ENCODE measurements at regions not wholly inside any gene's neighbourhood (a gene's known extent, or its start where the extent isn't known, plus 50 kb on each side); places are given as distances from the start of the nearest gene placed in this dataset.
"Not testable (repeated sequence)": the region's sequence is repeated elsewhere in the genome, so short reads cannot be mapped to it uniquely, and the experiment has no call there.

GRCh38 chr11:129639300-129639699, 176.3 kb upstream of the TMEM45B start:
- no peaks in the 10 kb centered on the region for H3K36me3 Mint-ChIP-seq
- H3K9me3 Mint-ChIP-seq, result no peaks in the 10 kb centered on the region
- peak overlapping the region; percentile 44 for H3K27ac Mint-ChIP-seq
- peaks cover 11% of the 10 kb centered on the region for H3K27me3 Mint-ChIP-seq
- DNase-seq, result peak; percentile 30
- H3K4me1 Mint-ChIP-seq, result peaks cover 20% of the 10 kb centered on the region
- no peak overlapping the region for H3K4me3 Mint-ChIP-seq

- no peaks in the 10 kb centered on the region for H3K36me3 Mint-ChIP-seq
- H3K27me3 Mint-ChIP-seq, result peaks cover 22% of the 10 kb centered on the region
- no peak overlapping the region for H3K4me3 Mint-ChIP-seq
- peaks cover 24% of the 10 kb centered on the region for H3K4me1 Mint-ChIP-seq
- DNase-seq, result no peak
- H3K27ac Mint-ChIP-seq, result no peak overlapping the region
- no peaks in the 10 kb centered on the region for H3K9me3 Mint-ChIP-seq
These were observed 175.0 kb upstream of the TMEM45B start for GRCh38 chr11:129640671-129641070.

- Mint-ChIP-seq H3K27ac (peak overlapping the region; percentile 64), H3K4me1 (peaks cover 16% of the 10 kb centered on the region)
- DNase-seq, result peak; percentile 17
These were observed 172.5 kb upstream of the TMEM45B start for GRCh38 chr11:129643031-129643721.

GRCh38 chr11:129644326-129644725, 171.3 kb upstream of the TMEM45B start:
- peaks cover 27% of the 10 kb centered on the region for H3K27me3 Mint-ChIP-seq
- H3K36me3 Mint-ChIP-seq, result no peaks in the 10 kb centered on the region
- H3K27ac Mint-ChIP-seq, result no peak overlapping the region
- no peaks in the 10 kb centered on the region for H3K9me3 Mint-ChIP-seq
- no peak overlapping the region for H3K4me3 Mint-ChIP-seq
- no peak for DNase-seq
- H3K4me1 Mint-ChIP-seq, result peaks cover 15% of the 10 kb centered on the region

More at GRCh38 chr11:129643031-129643721, 172.5 kb upstream of the TMEM45B start:
- Mint-ChIP-seq H3K4me3 (no peak overlapping the region), H3K36me3 (no peaks in the 10 kb centered on the region), H3K9me3 (no peaks in the 10 kb centered on the region), H3K27me3 (peaks cover 25% of the 10 kb centered on the region)

- no peak overlapping the region for H3K4me3 Mint-ChIP-seq
- no peak for DNase-seq
- H3K27ac Mint-ChIP-seq, result no peak overlapping the region
- no peaks in the 10 kb centered on the region for H3K36me3 Mint-ChIP-seq
- peaks cover 23% of the 10 kb centered on the region for H3K27me3 Mint-ChIP-seq
- H3K9me3 Mint-ChIP-seq, result no peaks in the 10 kb centered on the region
- peaks cover 14% of the 10 kb centered on the region for H3K4me1 Mint-ChIP-seq
These were observed 169.7 kb upstream of the TMEM45B start for GRCh38 chr11:129645943-129646342.

- DNase-seq, result not testable (repeated sequence)
These were observed 165.6 kb upstream of the TMEM45B start for GRCh38 chr11:129650044-129650443.

GRCh38 chr11:129652835-129653234, 162.8 kb upstream of the TMEM45B start:
- Mint-ChIP-seq H3K4me3 (no peak overlapping the region), H3K27ac (no peak overlapping the region), H3K36me3 (peaks cover 13% of the 10 kb centered on the region), H3K4me1 (peaks cover 2% of the 10 kb centered on the region), H3K27me3 (peaks cover 23% of the 10 kb centered on the region), H3K9me3 (peaks cover 29% of the 10 kb centered on the region)
- DNase-seq, result no peak

More at GRCh38 chr11:129650044-129650443, 165.6 kb upstream of the TMEM45B start:
- H3K4me3 Mint-ChIP-seq, H3K27ac Mint-ChIP-seq, H3K4me1 Mint-ChIP-seq, H3K36me3 Mint-ChIP-seq: not testable (repeated sequence)
- H3K9me3 Mint-ChIP-seq, result peaks cover 15% of the 10 kb centered on the region
- H3K27me3 Mint-ChIP-seq, result peaks cover 16% of the 10 kb centered on the region

- Mint-ChIP-seq H3K9me3 (peaks cover 29% of the 10 kb centered on the region), H3K4me3 (no peak overlapping the region), H3K36me3 (peaks cover 15% of the 10 kb centered on the region), H3K27me3 (peaks cover 20% of the 10 kb centered on the region), H3K27ac (no peak overlapping the region), H3K4me1 (no peaks in the 10 kb centered on the region)
- no peak for DNase-seq
These were observed 160.3 kb upstream of the TMEM45B start for GRCh38 chr11:129655247-129655832.

GRCh38 chr11:129657866-129658525, 157.7 kb upstream of the TMEM45B start:
- H3K4me1 Mint-ChIP-seq, result no peaks in the 10 kb centered on the region
- peaks cover 12% of the 10 kb centered on the region for H3K36me3 Mint-ChIP-seq
- H3K9me3 Mint-ChIP-seq, result peaks cover 29% of the 10 kb centered on the region
- no peak for DNase-seq
- peaks cover 14% of the 10 kb centered on the region for H3K27me3 Mint-ChIP-seq
- no peak overlapping the region for H3K27ac Mint-ChIP-seq
- H3K4me3 Mint-ChIP-seq, result no peak overlapping the region

- H3K4me1 Mint-ChIP-seq, result no peaks in the 10 kb centered on the region
- peaks cover 12% of the 10 kb centered on the region for H3K36me3 Mint-ChIP-seq
- H3K27me3 Mint-ChIP-seq, result peaks cover 14% of the 10 kb centered on the region
- no peak overlapping the region for H3K4me3 Mint-ChIP-seq
- peaks cover 27% of the 10 kb centered on the region for H3K9me3 Mint-ChIP-seq
- no peak for DNase-seq
- no peak overlapping the region for H3K27ac Mint-ChIP-seq
These were observed 157.2 kb upstream of the TMEM45B start for GRCh38 chr11:129658526-129658867.

GRCh38 chr11:129680907-129681306, 134.7 kb upstream of the TMEM45B start:
- no peak for DNase-seq
- Mint-ChIP-seq H3K9me3 (no peaks in the 10 kb centered on the region), H3K27ac (no peak overlapping the region), H3K4me3 (no peak overlapping the region), H3K4me1 (no peaks in the 10 kb centered on the region), H3K36me3 (peaks cover 1% of the 10 kb centered on the region), H3K27me3 (peaks cover 13% of the 10 kb centered on the region)

- Mint-ChIP-seq H3K4me1 (no peaks in the 10 kb centered on the region), H3K9me3 (no peaks in the 10 kb centered on the region), H3K4me3 (no peak overlapping the region), H3K36me3 (no peaks in the 10 kb centered on the region), H3K27me3 (peaks cover 7% of the 10 kb centered on the region), H3K27ac (no peak overlapping the region)
- no peak for DNase-seq
These were observed 134.1 kb upstream of the TMEM45B start for GRCh38 chr11:129681344-129682114.

GRCh38 chr11:129686269-129686668, 129.4 kb upstream of the TMEM45B start:
- Mint-ChIP-seq H3K27me3 (peaks cover 5% of the 10 kb centered on the region), H3K27ac (no peak overlapping the region), H3K4me1 (no peaks in the 10 kb centered on the region)

GRCh38 chr11:129691142-129691541, 124.5 kb upstream of the TMEM45B start:
- Mint-ChIP-seq H3K27me3 (peaks cover 5% of the 10 kb centered on the region), H3K4me3 (no peak overlapping the region), H3K27ac (no peak overlapping the region), H3K36me3 (no peaks in the 10 kb centered on the region), H3K9me3 (no peaks in the 10 kb centered on the region), H3K4me1 (peaks cover 8% of the 10 kb centered on the region)
- DNase-seq, result no peak

More at GRCh38 chr11:129686269-129686668, 129.4 kb upstream of the TMEM45B start:
- DNase-seq, result no peak
- Mint-ChIP-seq H3K4me3 (no peak overlapping the region), H3K36me3 (no peaks in the 10 kb centered on the region), H3K9me3 (no peaks in the 10 kb centered on the region)

- peaks cover 8% of the 10 kb centered on the region for H3K4me1 Mint-ChIP-seq
- peak; percentile 7 for DNase-seq
These were observed 121.1 kb upstream of the TMEM45B start for GRCh38 chr11:129694538-129694937.

More at GRCh38 chr11:129694538-129694937, 121.1 kb upstream of the TMEM45B start:
- no peak overlapping the region for H3K27ac Mint-ChIP-seq
- no peak overlapping the region for H3K4me3 Mint-ChIP-seq
- H3K36me3 Mint-ChIP-seq, result no peaks in the 10 kb centered on the region
- H3K9me3 Mint-ChIP-seq, result no peaks in the 10 kb centered on the region
- H3K27me3 Mint-ChIP-seq, result peaks cover 10% of the 10 kb centered on the region
